NB4 (cell line): ENCODE measurements at regions not wholly inside any gene's neighbourhood (a gene's known extent, or its start where the extent isn't known, plus 50 kb on each side); places are given as distances from the start of the nearest gene placed in this dataset.

ENCODE experiments used
- CTCF ChIP-seq: IDR thresholded peaks from one replicate; pipeline ENCODE4 v1.5.1; 2012; ENCODE audit warnings: low read depth, low read length
- MAX ChIP-seq: IDR thresholded peaks from 2 replicates; pipeline ENCODE4 v1.6.1; 2011; ENCODE audit warnings: low read depth, low read length
- POLR2A ChIP-seq: IDR thresholded peaks from 2 replicates; pipeline ENCODE4 v1.6.1; 2011; ENCODE audit warnings: mild to moderate bottlenecking; ENCODE audit not compliant: insufficient read length; ENCODE audit errors: extremely low read depth

GRCh38 chr15:29541309-29541708, 271.7 kb upstream of the NSMCE3 start:
- TF ChIP-seq CTCF (no peak), POLR2A (no peak), MAX (no peak)
